Memory B cell (primary cell): ENCODE measurements at regions not wholly inside any gene's neighbourhood (a gene's known extent, or its start where the extent isn't known, plus 50 kb on each side); places are given as distances from the start of the nearest gene placed in this dataset.
"Not testable (repeated sequence)": the region's sequence is repeated elsewhere in the genome, so short reads cannot be mapped to it uniquely, and the experiment has no call there.

Experiments used
- ATAC-seq: fragments of 150-1000 bp; cut with Tn5 transposase; 2 replicates; pipeline ENCODE4 v1.10.0; 2021; ENCODE audit warnings: low read depth, mild to moderate bottlenecking, moderate library complexity
- DNase-seq, 2 donors: peaks; one replicate each; pipeline ENCODE4 v3.0.0; 2022; ENCODE audit warnings: low spot score in 2 of 2
- H3K27ac Mint-ChIP-seq: one replicate; pipeline ENCODE4 v1.8.0; 2022; ENCODE audit warnings: mild to moderate bottlenecking, moderate library complexity, mixed read lengths
- H3K27me3 Mint-ChIP-seq: one replicate; pipeline ENCODE4 v1.8.0; 2022; ENCODE audit warnings: mixed read lengths
- H3K36me3 Mint-ChIP-seq: one replicate; pipeline ENCODE4 v1.8.0; 2022; ENCODE audit warnings: mild to moderate bottlenecking, mixed read lengths
- H3K4me1 Mint-ChIP-seq: one replicate; pipeline ENCODE4 v1.8.0; 2022; ENCODE audit warnings: mixed read lengths
- H3K4me3 Mint-ChIP-seq: one replicate; pipeline ENCODE4 v1.8.0; 2022; ENCODE audit warnings: mild to moderate bottlenecking, moderate library complexity, mixed read lengths
- H3K9me3 Mint-ChIP-seq: one replicate; pipeline ENCODE4 v1.8.0; 2022; ENCODE audit warnings: mixed read lengths

DNA sequence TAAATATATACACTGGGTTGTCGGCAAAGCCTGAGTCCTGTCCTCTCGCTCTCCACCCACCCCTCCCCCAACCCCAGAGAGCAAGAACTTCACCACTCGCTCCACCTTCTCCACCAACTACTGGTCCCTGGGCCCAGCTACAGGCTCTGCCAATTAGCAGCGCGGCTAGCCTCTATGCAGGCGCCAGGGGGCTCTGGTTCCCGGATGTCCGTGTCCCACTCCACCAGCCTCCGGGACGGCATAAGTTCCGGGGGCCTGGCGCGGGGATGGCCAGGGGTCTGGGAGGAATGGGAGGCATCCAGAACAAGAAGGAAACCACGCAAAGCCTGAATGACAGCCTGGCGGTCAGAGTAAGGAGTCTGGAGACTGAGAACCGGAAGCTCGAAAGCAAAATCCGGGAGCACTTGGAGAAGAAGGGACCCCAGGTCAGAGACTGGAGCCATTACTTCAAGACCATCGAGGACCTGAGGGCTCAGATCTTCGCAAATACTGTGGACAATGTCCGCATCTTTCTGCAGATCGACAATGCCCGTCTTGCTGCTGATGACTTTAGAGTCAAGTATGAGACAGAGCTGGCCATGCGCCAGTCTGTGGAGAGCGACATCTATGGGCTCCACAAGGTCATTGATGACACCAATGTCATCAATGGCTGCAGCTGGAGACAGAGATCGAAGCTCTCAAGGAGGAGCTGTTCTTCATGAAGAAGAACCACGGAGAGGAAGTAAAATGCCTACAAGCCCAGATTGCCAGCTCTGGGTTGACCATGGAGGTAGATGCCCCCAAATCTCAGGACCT is 224.3 kb upstream of the ID4 start:
- H3K27ac Mint-ChIP-seq, H3K4me3 Mint-ChIP-seq, ATAC-seq: not testable (repeated sequence)

DNA sequence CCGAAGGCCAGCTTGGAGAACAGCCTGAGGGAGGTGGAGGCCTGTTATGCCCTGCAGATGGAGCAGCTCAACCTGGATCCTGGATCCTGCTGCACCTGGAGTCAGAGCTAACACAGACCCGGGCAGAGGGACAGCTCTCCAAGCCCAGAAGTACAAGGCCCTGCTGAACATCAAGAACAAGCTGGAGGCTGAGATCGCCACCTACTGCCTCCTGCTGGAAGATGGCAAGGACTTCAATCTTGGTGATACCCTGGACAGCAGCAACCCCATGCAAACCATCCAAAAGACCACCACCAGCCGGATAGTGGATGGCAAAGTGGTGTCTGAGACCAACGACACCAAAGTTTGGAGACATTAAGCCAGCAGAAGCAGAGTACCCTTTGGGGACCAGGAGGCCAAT is 223.5 kb upstream of the ID4 start:
- no peak for ATAC-seq
- H3K27me3 Mint-ChIP-seq: no peaks in the 10 kb centered on the region
- no peaks in the 10 kb centered on the region for H3K36me3 Mint-ChIP-seq
- no peak overlapping the region for H3K27ac Mint-ChIP-seq
- no peak for DNase-seq
- no peaks in the 10 kb centered on the region for H3K4me1 Mint-ChIP-seq
- H3K9me3 Mint-ChIP-seq: peaks cover 17% of the 10 kb centered on the region
- H3K4me3 Mint-ChIP-seq: no peak overlapping the region

More for the DNA sequence above, 224.3 kb upstream of the ID4 start:
- H3K9me3 Mint-ChIP-seq: peaks cover 13% of the 10 kb centered on the region
- H3K27me3 Mint-ChIP-seq, H3K4me1 Mint-ChIP-seq, DNase-seq, H3K36me3 Mint-ChIP-seq: not testable (repeated sequence)

GRCh38 chr6:19616022-19616421 is 221.1 kb upstream of the ID4 start:
- no peaks in the 10 kb centered on the region for H3K27me3 Mint-ChIP-seq

DNA sequence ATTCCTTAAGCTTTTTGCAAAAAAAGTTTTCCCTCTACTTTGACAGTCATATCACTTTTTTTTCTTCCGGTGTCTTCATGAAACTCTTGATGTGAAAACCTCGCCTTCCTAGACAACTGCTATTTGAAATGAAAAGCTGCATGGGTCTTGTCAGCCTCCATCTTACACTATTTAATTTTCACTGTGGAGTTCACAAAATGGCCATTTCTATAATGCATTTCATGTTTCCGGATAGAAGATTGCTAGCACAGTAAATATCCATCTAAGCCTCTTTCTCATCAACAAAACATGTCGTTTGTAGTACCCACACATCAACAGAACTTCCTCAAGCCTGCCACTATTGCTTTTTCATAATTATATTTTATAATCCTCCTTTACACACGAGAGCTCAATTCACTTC is 204.9 kb upstream of the ID4 start:
- no peak overlapping the region for H3K27ac Mint-ChIP-seq
- H3K4me1 Mint-ChIP-seq: no peaks in the 10 kb centered on the region
- peaks cover 8% of the 10 kb centered on the region for H3K9me3 Mint-ChIP-seq
- no peak overlapping the region for H3K4me3 Mint-ChIP-seq
- ATAC-seq (no peak), DNase-seq (no peak)
- no peaks in the 10 kb centered on the region for H3K27me3 Mint-ChIP-seq
- no peaks in the 10 kb centered on the region for H3K36me3 Mint-ChIP-seq

More at GRCh38 chr6:19616022-19616421, 221.1 kb upstream of the ID4 start:
- ATAC-seq (no peak), DNase-seq (no peak)
- Mint-ChIP-seq H3K4me3 (no peak overlapping the region), H3K4me1 (no peaks in the 10 kb centered on the region), H3K27ac (no peak overlapping the region), H3K36me3 (no peaks in the 10 kb centered on the region), H3K9me3 (peaks cover 22% of the 10 kb centered on the region)

- H3K9me3 Mint-ChIP-seq: peaks cover 7% of the 10 kb centered on the region
- no peak overlapping the region for H3K4me3 Mint-ChIP-seq
These were observed 204.4 kb upstream of the ID4 start for GRCh38 chr6:19632786-19633185.

DNA sequence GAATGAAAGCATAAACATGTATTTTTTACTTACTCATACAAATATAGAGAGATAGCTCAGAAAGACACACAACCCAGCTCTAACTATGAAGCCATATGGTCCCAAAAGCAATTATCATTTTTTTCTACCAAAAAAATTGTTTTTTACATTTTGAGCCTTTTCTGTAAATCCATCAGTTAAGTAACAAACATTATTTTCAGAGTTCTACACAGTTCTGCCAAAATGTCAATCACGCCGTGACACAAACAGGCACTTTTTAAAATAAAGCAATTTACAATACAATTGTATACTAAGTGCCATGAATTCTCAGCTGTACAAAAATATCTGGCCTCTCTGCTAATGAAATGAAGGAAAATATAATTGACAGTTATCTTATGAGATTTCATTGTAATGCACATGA is 201.4 kb upstream of the ID4 start:
- Mint-ChIP-seq H3K27me3 (no peaks in the 10 kb centered on the region), H3K4me1 (no peaks in the 10 kb centered on the region)

More at GRCh38 chr6:19632786-19633185, 204.4 kb upstream of the ID4 start:
- H3K27ac Mint-ChIP-seq: no peak overlapping the region
- H3K36me3 Mint-ChIP-seq: no peaks in the 10 kb centered on the region
- H3K27me3 Mint-ChIP-seq: no peaks in the 10 kb centered on the region
- no peaks in the 10 kb centered on the region for H3K4me1 Mint-ChIP-seq
- ATAC-seq: no peak
- no peak for DNase-seq

DNA sequence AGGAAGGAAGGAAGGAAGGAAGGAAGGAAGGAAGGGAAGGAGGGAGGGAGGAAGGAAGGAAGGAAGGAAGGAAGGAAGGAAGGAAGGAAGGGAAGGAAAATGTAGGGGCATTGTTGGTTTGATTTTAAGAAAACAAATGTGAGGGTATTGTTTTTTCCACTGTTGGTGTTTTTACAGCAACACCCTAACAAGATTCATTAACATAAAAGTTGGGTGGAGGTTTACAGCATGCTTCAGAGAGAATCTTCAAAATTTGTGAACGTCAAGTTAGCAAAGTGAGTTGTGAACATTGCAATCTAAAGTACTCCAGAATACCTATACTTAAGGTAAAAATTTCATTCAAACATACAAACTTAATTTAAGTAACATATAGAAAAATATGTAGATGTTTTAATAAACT is 200.2 kb upstream of the ID4 start:
- no peaks in the 10 kb centered on the region for H3K27me3 Mint-ChIP-seq
- ATAC-seq: no peak
- H3K36me3 Mint-ChIP-seq: no peaks in the 10 kb centered on the region
- H3K4me1 Mint-ChIP-seq: no peaks in the 10 kb centered on the region
- DNase-seq: no peak
- no peak overlapping the region for H3K27ac Mint-ChIP-seq
- H3K9me3 Mint-ChIP-seq: peaks cover 9% of the 10 kb centered on the region
- no peak overlapping the region for H3K4me3 Mint-ChIP-seq

More for the DNA sequence above, 201.4 kb upstream of the ID4 start:
- Mint-ChIP-seq H3K27ac (no peak overlapping the region), H3K36me3 (no peaks in the 10 kb centered on the region), H3K9me3 (peaks cover 11% of the 10 kb centered on the region), H3K4me3 (no peak overlapping the region)
- DNase-seq (no peak), ATAC-seq (no peak)

- Mint-ChIP-seq H3K27me3 (no peaks in the 10 kb centered on the region), H3K9me3 (peaks cover 5% of the 10 kb centered on the region), H3K27ac (no peak overlapping the region), H3K4me3 (no peak overlapping the region), H3K36me3 (no peaks in the 10 kb centered on the region), H3K4me1 (no peaks in the 10 kb centered on the region)
- ATAC-seq (no peak), DNase-seq (no peak)
These were observed 198.2 kb upstream of the ID4 start for GRCh38 chr6:19638931-19639330.

- Mint-ChIP-seq H3K4me1 (no peaks in the 10 kb centered on the region), H3K4me3 (no peak overlapping the region), H3K27me3 (no peaks in the 10 kb centered on the region), H3K36me3 (no peaks in the 10 kb centered on the region), H3K27ac (no peak overlapping the region), H3K9me3 (peaks cover 6% of the 10 kb centered on the region)
- DNase-seq (no peak), ATAC-seq (no peak)
These were observed 193.9 kb upstream of the ID4 start for GRCh38 chr6:19643287-19643686.

DNA sequence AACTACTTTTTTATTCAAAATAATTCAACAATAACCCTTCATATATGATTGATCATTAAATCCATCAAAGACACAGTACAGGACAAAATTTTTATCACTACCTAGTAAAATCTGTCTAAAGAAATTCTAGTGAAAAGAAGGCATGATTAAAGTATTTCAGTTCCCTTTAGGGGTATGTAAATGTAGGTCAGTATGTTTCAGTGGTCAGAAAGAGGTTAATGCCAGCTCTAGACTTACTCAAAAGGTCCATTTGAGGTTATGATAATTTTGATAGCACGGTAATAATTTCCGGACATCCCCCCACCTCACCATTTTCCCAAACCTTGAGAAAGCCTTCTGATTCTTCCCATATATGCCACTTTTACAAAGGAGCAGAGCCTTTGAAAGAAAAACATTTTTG is 193.5 kb upstream of the ID4 start:
- DNase-seq: no peak
- Mint-ChIP-seq H3K27ac (no peak overlapping the region), H3K4me1 (no peaks in the 10 kb centered on the region), H3K4me3 (no peak overlapping the region), H3K36me3 (no peaks in the 10 kb centered on the region), H3K9me3 (peaks cover 6% of the 10 kb centered on the region), H3K27me3 (no peaks in the 10 kb centered on the region)
- no peak for ATAC-seq

- Mint-ChIP-seq H3K9me3 (peaks cover 4% of the 10 kb centered on the region), H3K27ac (no peak overlapping the region), H3K27me3 (no peaks in the 10 kb centered on the region), H3K4me3 (no peak overlapping the region), H3K36me3 (no peaks in the 10 kb centered on the region), H3K4me1 (no peaks in the 10 kb centered on the region)
- DNase-seq (no peak), ATAC-seq (no peak)
These were observed 181.4 kb upstream of the ID4 start for GRCh38 chr6:19655744-19656143.

DNA sequence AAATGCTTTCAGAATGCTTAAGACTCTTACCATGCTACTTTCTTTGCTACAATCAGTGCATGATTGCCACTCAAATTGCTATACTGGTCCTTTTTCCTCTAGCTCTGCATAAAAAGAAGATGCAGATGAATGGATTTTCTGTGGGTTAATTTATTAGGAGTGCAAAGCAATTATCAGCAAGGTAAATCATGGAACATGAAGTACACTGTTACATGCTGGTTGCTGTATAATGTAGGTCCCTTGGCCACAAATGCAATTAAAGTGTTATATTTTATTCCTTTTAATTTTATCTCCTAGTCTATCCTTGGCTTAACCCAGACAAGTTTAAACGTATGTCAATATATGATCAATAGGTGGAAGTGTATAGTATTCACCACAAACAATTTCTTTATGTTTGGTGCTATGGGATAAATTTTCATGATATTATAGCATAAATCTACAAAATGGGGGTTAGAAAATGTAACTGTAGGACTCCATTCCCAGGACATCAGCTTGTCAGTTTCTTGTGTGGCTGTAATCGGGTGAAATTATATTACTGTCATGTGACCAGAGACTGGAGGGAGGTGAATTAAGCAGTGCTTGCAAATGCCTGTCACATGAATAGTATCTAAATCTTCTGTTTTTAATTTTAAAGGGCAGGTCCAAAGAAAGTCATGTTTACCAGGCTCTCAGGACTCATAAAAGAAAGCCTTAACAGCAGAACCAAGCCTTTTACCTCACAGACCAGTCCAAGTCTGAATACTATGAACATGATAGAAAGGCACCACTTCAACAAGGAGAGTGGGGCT is 176.9 kb upstream of the ID4 start:
- H3K27me3 Mint-ChIP-seq: no peaks in the 10 kb centered on the region
- no peak overlapping the region for H3K27ac Mint-ChIP-seq
- H3K36me3 Mint-ChIP-seq: no peaks in the 10 kb centered on the region
- no peaks in the 10 kb centered on the region for H3K4me1 Mint-ChIP-seq
- peaks cover 10% of the 10 kb centered on the region for H3K9me3 Mint-ChIP-seq
- ATAC-seq (no peak), DNase-seq (no peak)
- H3K4me3 Mint-ChIP-seq: no peak overlapping the region

- Mint-ChIP-seq H3K4me3 (no peak overlapping the region), H3K9me3 (peaks cover 8% of the 10 kb centered on the region), H3K4me1 (no peaks in the 10 kb centered on the region), H3K36me3 (no peaks in the 10 kb centered on the region), H3K27ac (no peak overlapping the region), H3K27me3 (no peaks in the 10 kb centered on the region)
- no peak for DNase-seq
- ATAC-seq: no peak
These were observed 174.3 kb upstream of the ID4 start for GRCh38 chr6:19662911-19663310.

DNA sequence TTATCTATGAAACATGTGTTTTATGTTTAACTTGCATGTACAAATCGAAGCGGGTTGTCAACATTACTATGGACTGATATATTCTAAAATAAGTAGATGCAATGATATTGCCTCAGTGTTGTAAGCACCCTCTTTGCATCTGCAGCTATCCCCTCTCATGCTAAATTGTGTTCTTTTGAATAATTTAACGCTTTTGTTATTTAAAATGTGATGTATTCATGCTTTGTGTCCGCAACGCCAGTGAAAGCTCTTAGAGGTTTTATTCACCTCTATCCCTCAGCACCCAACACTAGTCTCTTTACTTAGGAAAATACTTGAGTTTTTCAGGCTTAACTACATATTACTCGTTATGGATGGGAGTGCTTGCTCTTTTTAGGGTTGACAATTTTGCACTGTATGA is 173.7 kb upstream of the ID4 start:
- no peaks in the 10 kb centered on the region for H3K36me3 Mint-ChIP-seq
- H3K4me3 Mint-ChIP-seq: no peak overlapping the region
- no peak for ATAC-seq
- H3K27me3 Mint-ChIP-seq: no peaks in the 10 kb centered on the region
- no peak for DNase-seq
- H3K9me3 Mint-ChIP-seq: peaks cover 8% of the 10 kb centered on the region
- no peaks in the 10 kb centered on the region for H3K4me1 Mint-ChIP-seq
- no peak overlapping the region for H3K27ac Mint-ChIP-seq
